CD4-positive, alpha-beta T cell treated with Interleukin-1 beta for 1 hour (primary cell): ENCODE measurements at regions not wholly inside any gene's neighbourhood (a gene's known extent, or its start where the extent isn't known, plus 50 kb on each side); places are given as distances from the start of the nearest gene placed in this dataset.

ENCODE experiments used
- DNase-seq, 2 donors: peaks; one replicate each; pipeline ENCODE4 v3.0.0-alpha.2; 2020 to 2022

GRCh38 chr19:31959527-31960018, 385.8 kb upstream of the ZNF507 start:
- DNase-seq, result no peak

DNA sequence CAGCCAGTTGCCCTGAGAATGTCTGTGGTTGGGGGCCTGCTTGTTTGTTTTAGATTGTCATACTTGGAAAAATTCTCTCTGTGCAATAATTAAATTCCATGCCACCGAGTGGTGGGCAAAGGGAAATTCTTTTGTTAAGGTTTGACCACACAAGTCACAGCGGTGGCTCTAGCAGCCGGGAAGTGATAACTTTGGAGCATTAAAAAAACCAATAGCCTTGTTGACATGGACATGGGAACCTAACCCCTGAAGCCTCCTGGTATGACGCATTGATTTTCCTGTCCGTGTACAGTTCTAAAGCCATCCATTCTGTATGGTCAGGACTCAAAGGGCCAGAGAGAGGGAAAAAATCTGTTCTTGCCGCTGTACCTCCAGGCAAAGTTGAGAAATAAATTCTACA, 384.9 kb upstream of the ZNF507 start:
- no peak for DNase-seq

DNA sequence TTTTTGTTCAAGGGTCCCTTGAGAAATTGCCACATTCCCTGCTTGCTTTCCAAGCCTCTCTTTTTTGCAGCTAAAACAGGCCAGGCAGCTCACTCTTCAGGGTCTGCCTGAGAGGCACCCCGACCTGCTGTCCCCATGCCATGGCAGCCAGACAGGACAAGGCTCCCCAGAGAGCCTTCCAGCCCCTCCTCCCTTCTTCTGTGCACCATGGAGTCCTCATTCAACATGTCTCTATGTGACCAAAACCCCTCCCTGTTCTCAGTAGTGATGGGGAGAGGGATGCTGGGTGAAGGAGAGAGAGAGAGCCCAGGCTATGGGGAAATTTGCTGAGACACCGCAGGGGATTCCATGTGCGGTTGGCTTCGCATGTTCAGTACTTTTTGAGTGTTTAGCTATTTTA, 384.2 kb upstream of the ZNF507 start:
- no peak for DNase-seq

GRCh38 chr19:31961667-31962066, 383.7 kb upstream of the ZNF507 start:
- no peak for DNase-seq

- DNase-seq, result no peak
Observed at GRCh38 chr19:31962561-31962996, 382.8 kb upstream of the ZNF507 start.

DNA sequence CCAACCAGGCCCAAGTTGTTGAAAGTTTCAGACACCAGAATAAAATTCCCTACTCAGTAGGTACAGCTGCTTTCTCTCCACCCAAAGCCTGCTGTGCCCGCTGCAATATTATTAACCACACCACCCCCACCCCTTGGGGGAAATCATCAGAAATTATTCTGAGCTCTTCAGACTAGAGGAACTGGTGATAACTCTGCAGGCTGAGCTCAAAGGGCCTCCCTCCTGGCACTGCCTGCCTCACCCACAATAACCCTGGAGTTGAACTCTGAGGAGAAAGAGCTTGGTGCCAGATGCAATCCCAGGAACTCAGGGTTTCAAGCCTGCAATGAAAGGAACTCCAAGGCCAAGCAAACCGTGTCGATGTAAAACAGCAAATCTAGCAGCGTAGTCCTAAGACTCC, 381.7 kb upstream of the ZNF507 start:
- no peak for DNase-seq

DNA sequence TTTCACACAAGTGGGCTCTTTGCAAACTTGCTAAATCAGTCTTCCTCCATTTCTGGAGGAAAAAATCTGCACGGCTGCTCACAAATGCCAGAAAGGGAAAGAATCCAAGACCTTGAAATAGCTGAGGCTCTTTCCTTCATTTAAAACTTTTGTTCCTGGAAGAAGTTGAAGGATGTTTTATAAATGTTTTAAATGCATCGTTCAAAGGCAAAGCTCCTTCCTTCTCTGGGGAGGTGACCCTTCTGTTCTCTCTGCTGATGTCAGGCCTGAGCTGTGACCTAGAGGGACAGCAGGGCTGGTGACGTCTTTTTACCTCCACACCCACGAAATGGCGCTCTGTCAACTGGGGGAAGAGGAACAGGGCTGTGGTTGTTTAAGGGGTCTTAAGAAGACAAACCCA, 376.4 kb upstream of the ZNF507 start:
- DNase-seq, result no peak

DNA sequence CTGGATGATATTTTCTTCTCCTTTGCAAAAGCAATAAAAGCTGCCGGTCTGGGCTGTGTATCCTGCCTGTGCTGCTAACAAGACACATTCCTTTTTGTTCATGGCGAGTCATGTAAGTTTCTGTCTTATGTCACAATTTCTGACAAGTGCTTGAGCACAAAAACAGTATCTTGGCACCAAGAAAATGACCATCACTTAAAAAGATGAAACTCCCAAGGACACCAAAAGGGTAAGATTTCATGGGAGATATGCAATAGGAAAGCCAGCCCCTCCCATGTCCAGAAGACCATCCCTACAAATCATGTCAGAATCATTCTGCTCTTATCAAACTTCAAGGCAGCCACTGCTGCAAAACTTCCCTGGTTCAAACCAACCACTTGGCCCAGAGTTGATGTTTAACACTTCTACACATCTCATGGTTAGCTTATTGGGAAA, 375.4 kb upstream of the ZNF507 start:
- no peak for DNase-seq

DNA sequence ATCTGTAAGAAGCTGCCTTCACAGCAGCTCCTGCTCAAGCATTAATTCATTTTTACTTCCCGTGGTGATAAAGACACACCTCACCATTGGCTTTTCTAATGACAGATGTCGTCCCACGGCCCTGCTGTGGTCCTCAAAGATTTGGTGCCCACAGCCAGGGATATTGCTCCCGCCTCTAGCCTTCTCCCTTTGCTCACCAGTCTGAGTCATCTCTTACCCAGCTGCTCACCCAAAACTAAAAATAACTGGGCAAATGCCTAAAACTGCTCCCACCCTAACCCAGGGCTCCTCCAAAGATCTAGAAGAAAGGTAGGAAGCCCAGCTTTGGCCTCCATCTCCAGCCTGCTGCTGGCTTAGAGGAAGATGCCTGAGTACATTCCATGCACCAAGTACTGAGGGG, 371.1 kb upstream of the ZNF507 start:
- DNase-seq, result no peak

DNA sequence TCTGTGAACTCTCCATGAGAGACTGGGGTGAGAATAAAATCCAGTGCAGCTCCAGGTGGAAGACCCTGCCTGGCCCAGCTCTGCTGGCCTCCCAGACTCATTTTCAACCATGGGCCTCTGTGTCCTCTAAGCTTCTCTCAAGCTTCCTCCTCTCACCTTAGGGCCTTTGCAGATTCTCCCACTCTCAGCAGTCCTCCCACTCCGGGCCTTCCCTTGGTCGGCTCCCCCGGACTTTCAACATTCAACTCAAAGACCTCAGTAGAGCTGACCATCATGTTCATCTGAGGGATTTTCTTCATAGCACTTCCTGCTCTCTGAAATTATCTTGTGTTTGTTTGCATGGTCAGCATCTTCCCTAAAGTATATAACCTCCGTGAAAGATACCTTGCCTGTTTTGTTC, 370.5 kb upstream of the ZNF507 start:
- no peak for DNase-seq

- DNase-seq, result no peak
Observed at GRCh38 chr19:31975461-31975860, 369.9 kb upstream of the ZNF507 start.

GRCh38 chr19:31976775-31977536, 368.5 kb upstream of the ZNF507 start:
- DNase-seq, result no peak

- no peak for DNase-seq
Observed at GRCh38 chr19:31979362-31979761, 366.0 kb upstream of the ZNF507 start.

DNA sequence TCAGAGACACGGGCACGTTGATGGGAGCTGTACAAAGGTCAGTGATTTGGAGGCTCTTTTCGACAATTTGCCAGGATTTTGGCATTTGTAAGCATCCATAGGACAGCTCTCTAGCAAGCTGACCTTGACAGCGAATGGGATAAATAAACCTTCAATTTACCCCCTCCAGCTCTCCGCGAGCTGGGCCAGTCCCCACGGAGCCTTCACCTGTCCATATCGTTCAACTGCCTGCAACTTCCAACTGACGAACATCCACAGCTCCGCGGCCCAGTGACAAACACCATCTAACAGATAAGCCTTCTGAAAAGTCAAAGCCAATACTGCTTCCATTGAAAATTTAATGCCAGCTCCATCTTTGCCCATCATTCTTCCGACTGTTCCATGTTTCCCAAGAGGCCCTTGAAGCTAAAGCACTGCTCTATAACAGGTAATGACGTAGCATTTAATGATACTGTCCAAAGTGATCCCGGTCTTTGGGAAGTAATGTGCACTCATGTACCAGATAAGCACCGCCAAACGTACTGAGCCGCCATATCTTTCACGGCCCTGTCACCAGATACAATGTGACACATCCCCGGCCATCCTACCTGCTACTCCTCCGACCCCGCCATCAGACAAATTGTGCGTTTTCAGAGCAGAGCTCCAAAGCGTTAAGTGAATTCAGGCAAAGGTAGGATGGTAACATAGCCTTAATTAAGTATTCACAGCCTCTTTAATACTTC, 365.3 kb upstream of the ZNF507 start:
- no peak for DNase-seq

GRCh38 chr19:31980796-31981195, 364.6 kb upstream of the ZNF507 start:
- no peak for DNase-seq

GRCh38 chr19:31981545-31981944, 363.9 kb upstream of the ZNF507 start:
- DNase-seq, result no peak

GRCh38 chr19:31983647-31984046, 361.8 kb upstream of the ZNF507 start:
- DNase-seq, result no peak

DNA sequence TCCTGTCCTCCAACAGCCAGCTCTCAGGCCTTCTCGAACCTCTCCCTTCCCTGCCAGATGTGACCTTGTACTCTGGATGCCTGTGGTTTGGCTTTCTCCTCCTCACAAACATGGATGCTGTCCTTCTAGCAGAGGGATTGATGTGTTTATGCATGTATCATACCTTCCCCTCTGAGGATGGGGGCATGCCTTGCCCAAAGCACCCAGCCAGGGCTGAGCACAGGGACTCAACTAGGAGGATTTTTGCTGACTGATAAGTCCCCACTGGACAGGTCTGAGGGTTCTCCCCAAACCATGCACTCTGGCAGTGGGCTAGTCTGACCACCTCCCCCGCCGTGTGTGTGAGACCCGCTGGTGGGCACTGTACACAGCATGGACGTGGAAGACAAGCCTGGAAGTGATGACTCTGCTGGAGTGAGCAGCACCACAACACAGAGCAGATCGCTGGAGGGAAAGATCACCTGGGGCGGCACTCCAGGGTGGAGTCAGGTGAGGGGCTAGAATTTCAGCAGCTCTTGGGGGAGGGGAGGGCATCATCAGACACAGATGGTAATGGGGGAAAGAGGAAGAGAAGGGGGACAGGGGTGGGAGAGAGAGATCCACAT, 360.3 kb upstream of the ZNF507 start:
- DNase-seq, result no peak

- no peak for DNase-seq
Observed at GRCh38 chr19:31986951-31987350, 358.5 kb upstream of the ZNF507 start.

DNA sequence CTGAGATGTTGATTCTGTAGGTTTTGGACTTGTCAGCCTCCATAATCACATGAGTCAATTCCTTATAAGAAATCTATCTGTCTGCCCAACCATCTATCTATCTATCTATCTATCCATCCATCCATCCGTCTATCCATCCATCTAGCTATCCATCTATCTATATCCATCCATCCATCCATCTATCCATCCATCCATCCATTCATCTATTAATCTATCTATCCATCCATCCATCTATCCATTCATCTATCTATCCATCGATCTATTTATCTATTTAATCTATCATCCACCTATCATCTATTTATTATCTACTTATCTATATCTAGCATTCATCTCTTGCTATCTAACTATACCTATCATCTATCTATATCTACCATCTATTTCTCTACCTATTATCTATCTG, 357.2 kb upstream of the ZNF507 start:
- no peak for DNase-seq

- DNase-seq, result no peak
Observed at GRCh38 chr19:31991984-31992655, 353.3 kb upstream of the ZNF507 start.

DNA sequence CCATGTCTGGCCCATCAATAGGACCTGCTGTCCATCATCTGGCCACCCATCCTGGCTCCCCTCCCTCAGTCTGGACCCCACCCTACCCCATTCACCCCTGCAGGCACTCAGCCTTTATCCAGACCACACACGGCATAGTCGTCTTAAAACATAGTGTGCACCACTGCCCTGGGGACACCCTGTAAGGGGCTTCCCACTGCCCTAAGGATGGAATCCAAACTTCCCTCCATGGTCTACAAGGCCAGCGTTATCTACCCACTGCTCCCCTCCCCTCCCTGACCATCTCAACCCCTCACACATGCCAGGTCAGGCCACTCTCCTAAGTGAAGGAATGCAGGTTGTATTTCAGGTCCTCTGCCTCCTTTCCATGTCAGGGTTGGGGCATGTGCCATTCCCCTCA, 352.7 kb upstream of the ZNF507 start:
- no peak for DNase-seq

DNA sequence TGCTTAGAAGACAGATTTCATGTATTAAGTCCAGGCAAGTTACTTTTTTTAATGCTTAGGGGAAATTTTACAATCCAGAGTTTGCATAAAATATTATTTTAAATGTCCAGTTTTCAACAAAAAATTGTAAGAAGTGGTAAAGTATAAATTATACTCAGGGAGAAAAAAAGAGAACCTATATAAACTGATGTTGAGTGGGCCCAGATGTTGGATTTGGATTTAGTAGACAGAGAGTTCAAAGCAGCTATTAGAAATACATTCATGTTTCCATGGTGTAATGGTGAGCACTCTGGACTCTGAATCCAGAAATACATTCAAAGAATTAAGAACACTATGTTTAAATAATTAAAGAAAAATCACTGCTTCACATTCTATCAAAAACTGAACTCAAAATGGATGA, 349.9 kb upstream of the ZNF507 start:
- DNase-seq, result no peak
